Anterior cingulate cortex (tissue), 58 donors: ENCODE measurements at regions not wholly inside any gene's neighbourhood (a gene's known extent, or its start where the extent isn't known, plus 50 kb on each side); places are given as distances from the start of the nearest gene placed in this dataset.

Source experiments
- DNase-seq, 58 donors: peaks; one replicate each; lab custom pipeline; 2025; lab: John Stamatoyannopoulos, UW

GRCh38 chr14:34034447-34035176 is 83.7 kb upstream of the EGLN3 start:
- no peak for DNase-seq

- no peak for DNase-seq
These were observed 81.8 kb upstream of the EGLN3 start for GRCh38 chr14:34032720-34033119.

GRCh38 chr14:34030864-34031263 is 80.0 kb upstream of the EGLN3 start:
- DNase-seq = peak in 31 of 58 donors; percentile 5 to 57 (median 21)

- DNase-seq = no peak
These were observed 79.1 kb upstream of the EGLN3 start for GRCh38 chr14:34029921-34030334.

GRCh38 chr14:34027990-34028495 is 77.2 kb upstream of the EGLN3 start:
- DNase-seq = no peak

- no peak for DNase-seq
These were observed 76.5 kb upstream of the EGLN3 start for GRCh38 chr14:34027130-34027989.

GRCh38 chr14:34025325-34026017 is 74.6 kb upstream of the EGLN3 start:
- DNase-seq = no peak

- DNase-seq = no peak
These were observed 73.9 kb upstream of the EGLN3 start for GRCh38 chr14:34024768-34025144.

- no peak for DNase-seq
These were observed 73.2 kb upstream of the EGLN3 start for GRCh38 chr14:34023824-34024767.

- DNase-seq = no peak
These were observed 70.2 kb upstream of the EGLN3 start for GRCh38 chr14:34021096-34021495.

- no peak for DNase-seq
These were observed 69.1 kb upstream of the EGLN3 start for GRCh38 chr14:34020014-34020413.

- peak in 11 of 58 donors; percentile 3 to 29 (median 13) for DNase-seq
These were observed 67.8 kb upstream of the EGLN3 start for GRCh38 chr14:34018564-34019244.

- no peak for DNase-seq
These were observed 67.3 kb upstream of the EGLN3 start for GRCh38 chr14:34018125-34018524.

- no peak for DNase-seq
These were observed 64.5 kb upstream of the EGLN3 start for GRCh38 chr14:34015383-34015782.

- DNase-seq = no peak
These were observed 64.1 kb upstream of the EGLN3 start for GRCh38 chr14:34014936-34015335.

- no peak for DNase-seq
These were observed 62.8 kb upstream of the EGLN3 start for GRCh38 chr14:34013721-34014060.

- DNase-seq = no peak
These were observed 62.3 kb upstream of the EGLN3 start for GRCh38 chr14:34012978-34013720.

- no peak for DNase-seq
These were observed 61.5 kb upstream of the EGLN3 start for GRCh38 chr14:34012369-34012768.

GRCh38 chr14:34009956-34010355 is 59.1 kb upstream of the EGLN3 start:
- no peak for DNase-seq
